ENCODE measurements at regions not wholly inside any gene's neighbourhood (a gene's known extent, or its start where the extent isn't known, plus 50 kb on each side); places are given as distances from the start of the nearest gene placed in this dataset.

DNA sequence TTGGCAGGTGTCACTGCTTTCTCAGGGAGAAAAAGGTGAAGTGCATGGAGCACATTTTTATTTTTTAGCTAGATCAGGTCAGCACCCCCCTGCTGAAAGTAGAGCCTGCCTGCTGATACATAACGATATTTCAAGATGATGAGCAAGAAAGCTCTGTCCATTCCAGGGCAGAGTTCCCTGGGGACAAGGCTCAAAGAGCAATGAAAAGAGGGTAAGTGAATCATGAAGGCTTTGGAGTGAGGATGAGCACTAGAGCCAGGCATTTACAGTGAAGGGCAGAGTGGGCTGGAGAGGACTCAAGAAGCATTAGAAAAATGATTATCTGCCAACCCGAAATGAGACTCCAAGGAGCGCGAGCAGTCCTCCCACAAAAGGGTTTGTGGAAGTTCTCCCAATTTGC, 345.7 kb downstream of the TLE4 start:
- CTCF ChIA-PET: no interaction called here
- no peak for DNase-seq (ENCODE audit: low read depth, low spot score)
- H3K4me3 ChIP-seq (ENCODE audit: low read depth, low read length): no peak overlapping the region
- TF ChIP-seq, protein P1, sequence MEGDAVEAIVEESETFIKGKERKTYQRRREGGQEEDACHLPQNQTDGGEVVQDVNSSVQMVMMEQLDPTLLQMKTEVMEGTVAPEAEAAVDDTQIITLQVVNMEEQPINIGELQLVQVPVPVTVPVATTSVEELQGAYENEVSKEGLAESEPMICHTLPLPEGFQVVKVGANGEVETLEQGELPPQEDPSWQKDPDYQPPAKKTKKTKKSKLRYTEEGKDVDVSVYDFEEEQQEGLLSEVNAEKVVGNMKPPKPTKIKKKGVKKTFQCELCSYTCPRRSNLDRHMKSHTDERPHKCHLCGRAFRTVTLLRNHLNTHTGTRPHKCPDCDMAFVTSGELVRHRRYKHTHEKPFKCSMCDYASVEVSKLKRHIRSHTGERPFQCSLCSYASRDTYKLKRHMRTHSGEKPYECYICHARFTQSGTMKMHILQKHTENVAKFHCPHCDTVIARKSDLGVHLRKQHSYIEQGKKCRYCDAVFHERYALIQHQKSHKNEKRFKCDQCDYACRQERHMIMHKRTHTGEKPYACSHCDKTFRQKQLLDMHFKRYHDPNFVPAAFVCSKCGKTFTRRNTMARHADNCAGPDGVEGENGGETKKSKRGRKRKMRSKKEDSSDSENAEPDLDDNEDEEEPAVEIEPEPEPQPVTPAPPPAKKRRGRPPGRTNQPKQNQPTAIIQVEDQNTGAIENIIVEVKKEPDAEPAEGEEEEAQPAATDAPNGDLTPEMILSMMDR (IDR thresholded peaks at IDR 0.05; ENCODE audit: insufficient read depth, low read length, missing control alignments): no peak
- POLR2A ChIA-PET: no interaction called here

DNA sequence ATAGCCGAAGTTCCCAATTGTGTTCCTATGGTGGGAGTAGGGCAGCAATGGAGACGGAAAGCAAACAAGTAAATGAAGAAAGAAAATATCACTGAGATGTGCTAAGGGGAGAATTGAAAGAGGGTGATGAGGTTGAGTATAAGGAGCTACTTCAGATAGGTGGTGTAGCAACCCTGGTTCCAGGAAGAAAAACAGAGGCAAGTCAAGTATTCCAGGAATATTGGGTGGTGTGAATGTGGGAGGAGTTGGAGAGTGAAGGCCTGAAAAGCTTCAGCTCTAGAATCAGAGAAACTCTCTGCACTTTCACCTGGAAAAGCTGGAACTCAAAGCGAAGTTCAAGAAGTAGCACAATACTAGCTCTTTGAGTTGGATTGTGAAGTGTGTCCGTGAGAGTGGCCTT, 342.1 kb downstream of the TLE4 start:
- H3K4me3 ChIP-seq (ENCODE audit: low read depth, low read length): no peak overlapping the region
- POLR2A ChIA-PET: no interaction called here
- CTCF ChIA-PET: no interaction called here
- no peak for DNase-seq (ENCODE audit: low read depth, low spot score)
- TF ChIP-seq, protein P1 (IDR thresholded peaks at IDR 0.05; ENCODE audit: insufficient read depth, low read length, missing control alignments): no peak

DNA sequence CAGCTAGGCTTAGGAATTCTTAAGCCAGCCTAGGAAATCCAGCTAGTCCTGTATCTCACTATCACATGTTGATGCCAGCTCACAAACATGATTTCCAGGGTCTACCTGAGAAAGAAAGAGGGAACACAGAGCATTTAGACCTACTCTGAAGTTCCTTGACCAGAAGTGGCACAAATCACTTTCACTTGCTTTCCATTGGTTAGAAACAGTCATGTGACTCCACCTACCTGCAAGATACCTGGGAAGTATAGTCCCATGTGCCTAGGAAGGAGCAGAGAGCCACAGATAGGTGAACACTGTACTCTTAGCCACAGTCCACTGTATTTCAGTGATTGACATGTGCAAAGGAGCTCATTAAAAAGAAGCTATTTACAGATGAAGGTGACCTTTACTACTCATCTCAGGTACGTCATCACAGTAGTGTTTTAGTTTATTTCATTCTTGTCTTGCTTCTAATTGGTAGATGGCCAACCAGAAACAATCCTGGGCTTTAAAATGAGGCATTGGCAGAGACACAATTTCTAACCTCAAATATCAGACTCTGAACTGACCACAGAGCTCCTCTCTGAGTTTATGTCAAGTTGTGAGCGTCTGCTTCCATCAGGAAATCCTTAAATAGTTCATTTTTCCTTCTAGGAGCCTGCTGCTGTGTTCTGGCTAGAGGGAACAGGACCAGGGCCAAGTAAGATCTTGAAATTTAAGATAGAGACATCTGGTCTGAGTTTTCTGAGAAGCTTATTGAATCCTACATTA, 340.7 kb downstream of the TLE4 start:
- H3K4me3 ChIP-seq (ENCODE audit: low read depth, low read length): no peak overlapping the region
- ChIA-PET CTCF (interaction anchor here (0.9 kb wide), 1 partner anchor 12 kb away, joined by 3 read pairs; no protein-coding TSS in a partner anchor), POLR2A (interaction anchor here (0.7 kb wide), 1 partner anchor 15 kb away, joined by 3 read pairs; no protein-coding TSS in a partner anchor)
- TF ChIP-seq, protein P1 (IDR thresholded peaks at IDR 0.05; ENCODE audit: insufficient read depth, low read length, missing control alignments): no peak
- DNase-seq (ENCODE audit: low read depth, low spot score): no peak

DNA sequence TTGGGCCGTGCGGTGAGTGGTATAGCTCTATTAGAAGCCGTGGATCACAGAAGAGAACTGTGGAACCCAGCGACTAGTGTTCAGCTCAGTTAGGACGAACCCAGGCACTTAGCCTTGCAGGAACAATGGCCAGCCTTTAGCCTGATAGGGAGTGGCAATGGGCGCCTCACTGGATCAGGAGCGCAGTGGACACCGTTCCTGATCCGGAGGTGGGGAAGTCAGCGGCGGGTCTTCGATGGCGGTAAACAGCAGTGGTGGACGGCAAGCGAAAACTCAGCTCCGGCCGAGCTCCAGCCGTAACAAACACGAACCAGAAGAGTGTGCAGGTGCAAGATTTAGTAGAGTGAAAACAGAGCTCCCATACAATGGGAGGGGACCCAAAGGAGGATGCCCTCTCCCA, 340.0 kb downstream of the TLE4 start:
- TF ChIP-seq, protein P1 (IDR thresholded peaks at IDR 0.05; ENCODE audit: insufficient read depth, low read length, missing control alignments): no peak
- CTCF ChIA-PET: interaction anchor here (0.9 kb wide), 1 partner anchor 12 kb away, joined by 3 read pairs; no protein-coding TSS in a partner anchor
- POLR2A ChIA-PET: no interaction called here
- no peak overlapping the region for H3K4me3 ChIP-seq (ENCODE audit: low read depth, low read length)
- DNase-seq (ENCODE audit: low read depth, low spot score): no peak

DNA sequence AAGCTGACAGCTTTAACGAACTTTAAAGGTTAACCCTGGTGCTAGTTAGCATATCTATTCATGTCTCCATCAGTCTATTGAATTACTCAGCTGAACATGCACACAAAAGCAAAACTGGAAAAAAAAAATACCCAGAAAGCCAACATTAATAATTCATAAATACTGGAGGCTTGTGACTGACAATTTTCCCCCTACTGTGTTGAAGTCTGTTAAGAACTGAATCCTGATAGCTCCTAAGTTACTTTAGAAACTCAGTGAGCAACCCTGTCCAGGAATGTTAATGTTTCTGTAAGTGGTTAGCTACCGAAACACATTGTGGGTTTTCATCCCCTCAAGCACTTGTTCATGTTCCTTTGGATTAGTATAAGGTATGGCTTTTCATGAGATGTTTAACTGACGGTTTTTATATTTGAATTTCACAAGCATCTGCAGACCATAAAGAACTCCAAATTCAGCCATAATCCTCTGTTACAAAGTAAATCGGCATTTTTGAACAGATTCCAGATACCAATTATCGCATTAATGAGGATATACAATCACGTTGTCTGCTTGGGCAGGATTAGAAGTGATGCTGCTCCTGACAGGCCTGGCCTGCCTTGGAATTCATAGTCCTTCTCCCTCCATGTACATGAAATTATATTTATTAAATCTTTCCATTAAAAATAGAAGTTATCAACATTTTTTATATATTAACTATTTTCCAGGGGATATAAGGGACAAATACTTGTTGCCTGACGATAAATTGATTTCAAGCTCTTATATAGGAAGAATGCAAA, 331.2 kb downstream of the TLE4 start:
- TF ChIP-seq, protein P1 (IDR thresholded peaks at IDR 0.05; ENCODE audit: insufficient read depth, low read length, missing control alignments): no peak
- no peak for DNase-seq (ENCODE audit: low read depth, low spot score)
- CTCF ChIA-PET: no interaction called here
- POLR2A ChIA-PET: no interaction called here
- H3K4me3 ChIP-seq (ENCODE audit: low read depth, low read length): no peak overlapping the region

DNA sequence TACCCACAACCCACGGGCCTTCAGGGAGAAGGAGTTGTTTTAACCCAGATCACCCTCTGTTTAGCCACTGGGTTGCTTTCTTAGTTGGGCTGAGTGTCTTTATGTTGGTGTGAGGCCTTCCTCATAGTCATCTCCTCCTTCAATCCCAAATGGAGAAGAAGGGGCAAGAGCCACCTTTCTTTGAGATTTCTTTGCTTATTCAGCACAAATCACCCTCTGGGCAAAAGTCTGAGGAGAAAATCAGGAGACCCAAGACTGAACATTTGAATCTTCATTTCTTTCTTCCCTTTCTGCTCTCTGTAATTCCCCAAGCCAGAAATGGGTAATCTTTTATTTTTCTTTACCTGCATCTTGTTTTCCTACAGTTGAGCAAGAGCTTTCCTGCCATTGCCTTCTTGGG, 329.0 kb downstream of the TLE4 start:
- TF ChIP-seq, protein P1 (IDR thresholded peaks at IDR 0.05; ENCODE audit: insufficient read depth, low read length, missing control alignments): no peak
- DNase-seq (ENCODE audit: low read depth, low spot score): no peak
- ChIA-PET CTCF (no interaction called here), POLR2A (no interaction called here)
- no peak overlapping the region for H3K4me3 ChIP-seq (ENCODE audit: low read depth, low read length)
